HCEC 1CT (cell line): ENCODE measurements at regions not wholly inside any gene's neighbourhood (a gene's known extent, or its start where the extent isn't known, plus 50 kb on each side); places are given as distances from the start of the nearest gene placed in this dataset.
"Not testable (repeated sequence)": the region's sequence is repeated elsewhere in the genome, so short reads cannot be mapped to it uniquely, and the experiment has no call there.

Experiments used
- DNase-seq: peaks from one replicate; pipeline ENCODE4 v3.0.0-alpha.2; 2017

DNA sequence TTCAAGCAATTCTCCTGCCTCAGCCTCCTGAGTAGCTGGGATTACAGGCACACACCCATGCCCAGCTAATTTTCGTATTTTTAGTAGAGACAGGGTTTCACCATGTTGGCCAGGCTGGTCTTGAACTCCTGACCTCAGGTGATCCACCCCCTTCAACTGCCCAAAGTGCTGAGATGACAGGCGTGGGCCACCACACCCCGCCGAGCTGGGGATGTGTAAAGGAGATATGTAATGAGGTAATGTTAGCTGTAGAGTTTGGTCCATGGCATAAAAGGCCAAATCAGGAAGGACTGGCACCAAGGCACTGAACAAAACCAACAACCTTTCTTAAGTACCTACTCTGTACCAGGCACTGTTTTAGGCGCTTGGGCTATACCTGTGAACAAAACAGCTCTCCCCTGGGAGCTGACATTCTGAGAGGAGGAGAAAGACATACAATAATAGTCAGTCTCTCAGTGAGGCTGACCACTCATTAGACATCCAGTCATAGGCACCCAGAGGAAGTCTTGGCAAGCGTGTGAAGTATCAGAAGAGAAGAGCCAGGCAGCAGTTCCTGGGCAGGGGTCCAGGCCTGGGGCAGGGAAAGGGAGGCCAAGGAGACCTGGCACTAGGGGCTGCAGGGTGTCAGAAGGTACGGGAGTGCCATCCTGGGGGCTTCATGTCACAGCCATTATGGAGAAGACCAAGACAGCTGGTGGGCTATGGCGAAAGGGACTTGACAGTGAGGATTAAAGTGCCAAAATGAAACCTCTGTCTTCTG is 164.8 kb upstream of the DTNBP1 start:
- no peak for DNase-seq

DNA sequence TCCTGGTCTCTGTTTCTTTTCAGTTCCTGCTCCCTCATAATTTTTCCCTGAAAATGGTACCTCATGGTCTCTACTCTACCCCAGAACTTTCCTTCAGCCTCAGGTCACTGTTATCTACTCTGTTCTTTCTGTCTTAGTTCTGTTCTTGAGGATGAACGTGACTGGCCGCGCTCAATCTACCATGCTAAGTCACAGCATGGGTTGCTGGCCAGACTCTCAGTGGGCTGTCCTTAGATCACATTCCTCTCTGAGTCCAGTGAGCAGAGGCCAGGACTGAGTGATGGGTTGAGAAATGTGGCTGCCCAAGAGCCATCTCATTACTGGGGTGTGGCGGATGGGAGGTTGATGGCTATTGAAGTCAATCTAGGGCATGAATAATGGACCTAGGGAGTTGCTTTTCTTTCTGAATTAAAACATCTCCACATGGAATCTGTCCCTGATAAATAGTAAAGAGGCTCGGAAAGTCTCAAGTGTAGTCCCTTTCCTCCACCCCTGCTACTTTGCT is 164.0 kb upstream of the DTNBP1 start:
- no peak for DNase-seq

DNA sequence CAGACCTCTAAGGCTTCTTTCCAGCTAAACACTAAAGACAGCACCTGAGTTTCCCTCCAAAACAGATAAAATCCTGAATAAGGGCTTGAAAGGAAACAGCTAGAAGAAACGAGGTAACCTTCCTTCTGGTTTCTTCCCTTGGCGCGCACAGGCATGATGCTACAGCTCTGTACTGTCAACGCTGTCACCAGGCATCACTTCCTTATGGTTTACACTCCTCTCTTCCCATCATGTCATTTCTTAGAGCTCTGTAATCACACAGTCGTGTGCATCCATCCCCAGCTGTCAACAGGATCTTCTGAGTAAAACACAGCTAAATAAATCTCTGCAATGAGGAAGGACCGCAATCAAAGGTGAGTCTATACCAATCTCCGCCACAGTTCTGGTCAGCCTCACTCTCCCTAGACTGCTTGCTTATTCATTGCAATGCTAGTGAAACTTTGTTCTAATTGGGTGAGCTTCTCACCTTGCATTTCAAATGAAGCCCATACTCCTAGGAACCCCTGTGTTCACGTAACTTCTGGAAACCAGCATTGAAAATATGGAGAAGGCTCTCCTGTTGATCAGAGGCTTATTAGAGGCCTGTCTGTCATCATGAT is 162.6 kb upstream of the DTNBP1 start:
- DNase-seq: no peak

DNA sequence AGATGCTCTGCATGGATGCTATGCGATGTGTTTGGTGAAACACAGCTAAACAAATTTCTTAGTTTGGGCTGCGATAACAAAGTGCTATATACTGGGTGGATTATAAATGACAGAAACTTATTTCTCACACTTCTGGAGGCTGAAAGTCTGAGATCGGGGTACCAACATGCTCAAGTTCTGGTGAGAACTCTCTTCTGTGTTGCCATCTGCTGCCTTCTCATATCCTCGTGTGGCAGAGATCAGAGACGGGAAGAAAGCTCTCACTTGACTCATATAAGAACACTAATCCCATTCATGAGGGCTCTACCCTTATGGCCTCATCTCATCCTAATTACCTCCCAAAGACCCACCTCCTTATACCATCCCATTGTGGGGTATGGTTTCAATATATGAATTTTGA is 162.0 kb upstream of the DTNBP1 start:
- no peak for DNase-seq

DNA sequence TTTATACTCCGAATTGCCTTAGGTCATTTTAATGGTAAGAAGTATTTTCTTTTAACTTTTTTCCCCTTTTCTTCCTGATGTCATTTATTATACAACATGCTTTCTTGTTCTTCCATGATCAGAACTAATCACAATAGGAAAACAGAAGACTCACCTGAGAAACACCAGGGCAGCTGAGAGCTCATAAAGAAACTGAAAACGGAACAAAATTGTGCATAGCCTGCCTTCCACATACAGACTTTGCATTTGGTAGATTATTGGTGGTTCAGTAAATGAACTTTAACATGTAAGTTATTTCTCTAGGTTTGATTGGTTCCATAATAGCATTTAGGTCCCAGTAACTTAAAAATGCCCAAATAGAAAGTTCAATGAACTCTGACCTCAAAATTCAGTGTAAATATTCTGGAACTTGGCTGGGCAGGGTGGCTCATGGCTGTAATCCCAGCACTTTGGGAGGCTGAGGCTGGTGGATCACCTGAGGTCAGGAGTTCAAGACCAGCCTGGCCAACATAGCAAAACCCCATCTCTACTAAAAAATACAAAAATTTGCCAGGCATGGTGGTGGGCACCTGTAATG is 161.1 kb upstream of the DTNBP1 start:
- no peak for DNase-seq

DNA sequence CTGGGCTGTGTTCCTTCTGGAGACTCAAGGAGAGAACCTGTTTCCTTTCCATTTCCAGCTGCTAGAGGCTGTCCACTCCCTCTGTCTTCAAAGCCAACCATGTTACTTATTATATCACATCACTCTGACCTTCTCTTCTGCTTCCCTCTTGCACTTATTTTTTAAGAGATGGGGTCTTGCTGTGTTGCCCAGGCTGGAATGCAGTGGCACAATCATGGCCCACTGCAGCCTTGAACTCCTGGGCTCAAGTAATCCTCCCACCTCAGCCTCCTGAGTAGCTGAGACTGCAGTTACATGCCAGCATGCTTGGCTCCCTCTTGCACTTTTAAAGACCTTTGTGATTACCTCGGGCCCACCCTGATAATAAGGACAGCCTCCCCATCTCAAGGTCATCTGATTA is 160.0 kb upstream of the DTNBP1 start:
- no peak for DNase-seq

DNA sequence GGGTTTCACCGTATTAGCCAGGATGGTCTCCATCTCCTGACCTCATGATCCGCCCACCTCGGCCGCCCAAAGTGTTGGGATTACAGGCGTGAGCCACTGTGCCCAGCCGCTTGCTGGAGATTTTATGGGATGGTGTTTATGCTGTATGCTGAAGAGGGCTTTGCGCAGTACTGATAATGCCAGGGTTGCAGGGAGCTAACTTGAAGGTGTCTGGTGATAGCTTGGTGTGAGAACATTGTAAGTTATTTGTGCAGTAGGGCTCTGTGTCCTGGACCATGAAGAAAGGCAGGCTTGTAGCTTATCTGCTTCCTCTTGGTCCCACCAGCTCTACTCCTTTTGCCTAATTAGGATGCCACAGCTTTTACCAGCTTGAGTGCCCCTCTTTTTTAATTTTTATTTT is 157.0 kb upstream of the DTNBP1 start:
- DNase-seq: no peak

DNA sequence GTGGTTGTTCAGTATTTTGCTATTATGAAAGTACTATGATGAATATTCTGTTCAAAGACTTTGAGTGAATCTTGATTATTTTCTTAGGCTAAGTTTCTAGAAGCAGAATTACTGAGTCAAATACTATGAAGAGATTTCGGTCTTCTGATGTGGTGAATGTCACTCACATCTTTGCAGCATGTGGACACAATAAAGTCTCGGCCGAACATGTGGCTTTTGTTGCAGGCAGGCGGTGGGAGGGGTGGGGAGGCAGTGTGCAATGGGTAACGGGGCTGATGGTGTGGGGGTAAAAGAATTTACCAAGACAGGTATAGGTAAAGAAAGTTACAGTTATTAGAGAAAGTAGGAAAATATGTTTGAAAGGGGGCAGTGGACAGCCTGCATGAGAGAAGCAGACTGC is 156.4 kb upstream of the DTNBP1 start:
- DNase-seq: no peak

DNA sequence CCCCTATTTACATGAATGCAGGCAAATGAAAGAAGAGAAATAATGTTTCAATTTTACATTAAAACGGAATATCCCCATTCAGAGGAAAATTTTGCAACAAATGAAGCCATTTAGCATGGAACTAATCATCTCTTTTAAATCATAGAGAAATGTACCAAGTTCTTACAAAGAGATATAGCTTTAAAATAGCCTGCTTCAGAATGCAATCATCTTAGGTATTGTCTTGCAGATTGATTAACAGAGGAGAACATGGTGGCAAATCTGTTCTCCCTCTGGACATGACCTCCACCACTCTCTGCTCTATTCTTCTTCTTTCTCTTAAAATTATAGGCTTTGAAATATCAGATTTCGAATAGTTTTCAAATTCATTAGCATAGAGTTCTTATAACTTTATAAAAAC is 155.7 kb upstream of the DTNBP1 start:
- no peak for DNase-seq

DNA sequence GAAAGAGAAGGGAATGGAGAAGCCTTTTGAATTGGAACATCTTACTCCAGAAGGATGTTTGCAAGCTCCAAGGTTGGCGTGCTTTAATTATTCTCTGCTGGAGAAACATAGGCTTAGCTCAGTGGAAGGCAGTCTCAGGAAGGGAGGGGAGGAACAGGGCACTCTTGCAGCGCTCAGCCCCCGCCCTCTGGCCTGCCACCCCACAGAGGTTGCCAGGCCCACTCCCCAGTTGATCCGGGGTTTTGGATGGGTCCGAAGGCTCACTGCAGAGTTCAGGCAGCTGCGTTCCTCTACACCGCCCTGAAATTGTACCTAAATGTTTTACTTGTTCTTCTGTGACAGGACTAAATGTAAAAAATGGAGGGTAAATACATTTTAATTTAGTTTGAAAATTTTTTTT is 155.2 kb upstream of the DTNBP1 start:
- no peak for DNase-seq

DNA sequence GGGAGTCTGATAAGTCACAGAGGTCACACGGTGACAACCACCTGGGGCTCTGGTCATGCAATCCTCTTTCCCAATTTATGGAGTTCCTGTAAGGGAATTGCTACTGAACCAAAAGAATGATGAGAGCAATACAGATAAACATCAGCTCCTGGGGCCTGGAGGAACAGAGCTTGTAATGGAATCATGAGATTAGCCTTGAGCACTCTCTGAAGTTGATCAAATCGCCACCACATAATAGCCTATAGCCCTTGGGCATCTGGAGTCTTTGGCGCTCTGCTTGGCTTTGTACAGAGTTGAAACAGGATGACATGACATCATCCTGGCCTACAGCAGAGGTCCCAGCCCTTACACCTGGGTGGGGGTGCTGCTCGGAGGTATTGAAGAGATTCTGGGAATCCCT is 154.3 kb upstream of the DTNBP1 start:
- DNase-seq: no peak

DNA sequence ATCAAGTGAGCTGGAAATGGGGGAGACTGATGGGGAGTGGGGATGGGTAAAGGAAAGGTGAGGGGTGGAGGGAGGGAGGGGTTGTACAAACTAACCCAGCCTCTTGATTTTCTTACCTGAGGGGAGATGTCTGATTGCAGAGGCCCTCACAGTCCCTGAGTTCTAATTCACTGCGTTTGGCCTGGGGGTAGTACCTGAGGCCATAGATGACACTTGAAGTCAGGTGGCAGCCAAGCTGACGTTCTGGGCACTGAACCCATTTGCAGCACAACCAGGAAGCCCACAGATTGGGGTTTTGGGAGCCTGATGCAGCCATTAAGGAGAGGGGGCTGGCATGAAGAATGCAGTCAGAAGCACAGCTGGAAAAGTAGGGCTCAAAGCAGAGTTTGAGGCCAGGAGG is 153.8 kb upstream of the DTNBP1 start:
- DNase-seq: no peak

DNA sequence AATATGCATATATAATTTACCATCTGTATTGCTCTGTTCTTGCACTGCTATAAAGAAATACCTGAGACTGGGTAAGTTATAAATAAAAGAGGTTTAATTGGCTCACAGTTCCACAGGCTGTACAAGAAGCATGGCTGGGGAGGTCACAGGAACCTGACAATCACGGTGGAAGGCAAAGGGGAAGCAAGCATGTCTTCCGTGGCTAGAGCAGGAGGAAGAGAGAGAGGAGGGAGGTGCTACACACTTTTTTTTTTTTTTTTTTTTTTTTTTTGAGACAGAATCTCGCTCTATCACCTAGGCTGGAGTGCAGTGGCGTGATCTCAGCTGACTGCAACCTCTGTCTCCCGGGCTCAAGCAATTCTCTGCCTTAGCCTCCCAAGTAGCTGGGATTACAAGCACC is 150.9 kb upstream of the DTNBP1 start:
- not testable (repeated sequence) for DNase-seq

DNA sequence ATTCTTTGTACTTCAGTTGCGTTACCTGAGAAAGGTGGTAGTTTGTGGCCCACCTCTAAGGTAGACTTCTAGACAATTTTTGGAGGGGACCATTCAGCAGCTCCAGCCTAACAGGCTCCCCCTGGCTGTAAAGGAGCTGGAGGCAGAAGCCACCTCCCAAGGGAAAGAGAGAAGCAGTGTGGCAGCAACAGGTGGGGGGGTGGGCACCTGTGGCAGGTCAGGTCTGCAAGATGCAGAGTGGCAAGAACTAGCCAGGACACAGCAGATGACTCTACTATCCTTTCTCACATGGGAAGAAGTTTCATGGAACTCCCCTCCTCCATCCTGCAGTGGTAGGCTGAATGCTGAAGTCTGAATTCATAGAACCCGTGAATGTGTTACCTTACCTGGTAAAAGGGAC is 148.3 kb upstream of the DTNBP1 start:
- DNase-seq: no peak

DNA sequence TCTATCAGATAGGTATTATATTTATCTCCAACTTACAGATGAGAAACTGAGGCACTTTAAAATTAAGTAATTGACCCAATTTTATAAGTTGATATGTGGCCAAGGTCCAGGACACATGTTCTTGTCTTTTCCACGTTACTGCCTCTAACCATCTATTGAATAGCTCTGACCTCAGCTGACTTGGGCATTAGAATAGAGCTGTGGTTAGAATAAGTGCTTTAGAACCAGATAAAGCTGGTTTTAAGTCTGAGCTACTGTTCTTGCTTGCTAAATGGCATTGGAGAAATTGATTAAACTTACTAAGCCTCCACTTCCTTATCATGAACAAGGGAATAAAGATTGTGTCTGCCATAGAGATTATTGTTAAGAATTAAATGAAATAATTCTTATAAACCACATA is 147.8 kb upstream of the DTNBP1 start:
- no peak for DNase-seq

DNA sequence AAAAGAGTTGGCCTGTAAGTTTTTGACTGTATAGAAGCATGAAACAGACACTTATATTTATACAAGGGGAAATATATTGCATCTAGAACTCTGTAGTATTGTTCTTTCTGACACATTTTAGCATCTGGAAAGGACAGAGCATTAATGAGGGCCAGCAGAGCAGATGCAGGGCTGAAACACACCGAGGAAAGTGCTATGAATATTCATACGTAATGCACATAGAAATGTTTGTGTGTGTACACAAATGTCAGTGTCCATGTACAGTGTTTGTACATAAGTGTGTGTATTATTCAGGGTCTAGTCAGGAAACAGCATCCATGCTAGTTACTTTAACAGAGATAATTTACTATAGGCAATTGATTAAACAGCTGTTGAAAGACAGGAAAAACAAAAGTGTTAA is 146.5 kb upstream of the DTNBP1 start:
- no peak for DNase-seq

DNA sequence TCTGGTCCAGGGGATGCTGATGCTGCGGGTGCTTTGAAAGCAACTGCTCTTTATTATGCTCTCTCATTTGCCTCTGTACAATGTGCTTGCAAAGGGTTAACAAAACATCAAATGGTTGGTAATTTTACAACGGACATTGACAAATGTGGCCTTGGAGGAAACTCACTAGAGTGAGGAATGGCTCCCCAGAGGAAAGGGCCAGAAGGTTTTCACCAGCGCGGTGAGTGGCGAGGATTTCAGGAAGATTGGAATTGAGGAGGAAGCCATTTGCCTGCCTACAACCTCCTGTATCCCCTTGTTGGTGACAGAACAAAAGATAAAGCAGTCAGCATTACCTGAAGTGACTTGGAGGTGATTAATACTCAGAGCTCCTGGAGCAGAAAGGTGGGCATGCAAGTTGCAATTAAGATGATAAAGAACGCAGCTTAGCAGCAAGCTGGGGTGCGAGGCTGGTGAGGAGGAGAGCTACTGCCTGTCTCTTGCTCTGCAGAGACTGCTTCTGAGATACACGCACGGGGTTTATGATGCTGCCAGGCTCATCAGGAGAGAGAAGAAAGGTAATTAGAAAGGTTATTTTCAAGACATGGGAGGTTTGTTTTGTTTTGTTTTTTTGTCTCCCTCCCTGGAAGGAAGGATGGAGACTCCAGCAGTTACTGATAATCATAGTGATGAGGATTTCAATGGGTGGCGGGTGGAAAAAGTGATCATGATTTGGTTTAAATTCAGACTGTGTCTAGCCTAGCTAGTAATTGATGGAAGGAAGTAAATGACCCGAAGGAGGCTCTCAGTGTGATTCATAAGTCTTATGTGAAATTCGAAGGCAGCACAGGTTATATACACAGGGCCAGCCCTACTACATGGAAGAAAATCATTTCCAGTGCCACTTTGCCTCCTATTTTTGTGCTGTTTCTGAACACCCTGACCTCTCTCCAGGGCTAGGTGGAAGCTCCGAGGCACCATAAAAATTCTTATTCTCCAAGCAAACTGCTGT is 141.6 kb upstream of the DTNBP1 start:
- DNase-seq: no peak

DNA sequence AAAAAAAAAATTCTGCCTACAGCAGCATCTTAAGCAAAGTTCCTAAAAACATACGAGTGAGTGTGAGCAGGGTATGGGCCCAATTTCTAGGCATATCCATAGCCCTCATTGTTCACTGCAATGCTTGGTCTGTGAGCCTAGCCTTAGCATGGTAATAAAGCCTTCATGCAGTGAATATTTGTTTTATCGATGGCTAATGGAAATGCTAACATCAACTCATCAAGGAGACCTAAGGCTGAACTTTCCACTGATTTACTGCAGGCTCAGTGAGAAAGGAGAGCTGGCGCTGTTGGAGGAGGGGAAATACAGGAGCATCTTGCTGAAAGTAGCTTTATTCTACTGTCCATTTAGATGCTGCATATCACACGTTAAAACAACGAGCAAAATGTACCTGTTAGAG is 139.6 kb upstream of the DTNBP1 start:
- no peak for DNase-seq

DNA sequence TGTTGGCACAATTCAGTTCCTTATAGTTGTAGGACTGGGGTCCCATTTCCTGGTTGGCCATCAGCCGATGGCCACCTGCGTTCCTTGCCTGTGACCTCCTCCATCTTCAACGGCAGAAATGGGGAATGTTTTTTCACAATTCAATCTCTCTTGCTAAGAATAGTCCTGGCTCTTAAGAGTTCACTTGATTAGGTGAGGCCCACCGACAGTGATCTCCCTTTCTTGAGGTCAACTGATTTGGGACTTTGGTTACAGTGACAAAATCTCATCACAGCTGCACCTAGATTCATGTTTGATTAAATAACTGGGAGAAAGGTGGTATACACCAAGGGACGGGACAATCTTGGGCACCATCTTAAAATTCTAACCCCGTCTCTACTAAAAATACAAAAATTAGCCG is 139.1 kb upstream of the DTNBP1 start:
- DNase-seq: no peak

DNA sequence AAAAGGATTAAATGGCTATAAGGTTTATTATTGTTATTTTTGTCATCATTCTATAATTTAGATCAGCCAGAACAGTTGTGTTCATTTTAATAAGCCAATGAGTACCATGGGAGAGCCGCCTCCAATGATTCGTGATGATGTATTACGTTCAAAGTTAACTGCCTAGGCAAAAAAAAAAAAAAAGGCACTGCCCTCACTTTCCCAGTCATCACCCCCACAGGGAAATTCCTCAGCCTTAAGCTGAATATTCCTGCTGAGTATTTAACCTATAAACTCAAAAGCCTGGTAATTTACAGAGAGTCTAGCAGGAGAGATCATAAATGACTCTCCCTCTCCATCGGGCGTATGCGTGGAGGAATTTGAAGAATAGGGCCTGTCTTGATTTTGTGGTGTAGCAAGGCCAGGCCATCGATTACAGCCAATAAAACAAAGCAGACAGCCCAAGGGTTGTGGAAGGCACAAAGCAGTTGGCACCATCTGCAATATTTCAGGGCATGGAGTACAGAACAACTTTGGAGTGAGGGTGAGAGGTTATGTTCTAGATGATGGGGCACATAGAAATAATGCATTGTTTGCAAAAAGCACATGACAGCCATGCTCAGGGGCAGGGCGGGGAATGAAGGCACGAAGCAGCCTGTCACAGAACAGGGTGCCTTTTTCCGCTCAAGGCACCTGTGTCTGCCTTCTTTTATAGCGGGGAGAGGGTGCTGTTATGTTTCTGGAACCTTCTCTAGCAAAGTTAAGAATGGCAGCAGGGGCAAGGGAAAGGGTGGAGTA is 138.2 kb upstream of the DTNBP1 start:
- no peak for DNase-seq

DNA sequence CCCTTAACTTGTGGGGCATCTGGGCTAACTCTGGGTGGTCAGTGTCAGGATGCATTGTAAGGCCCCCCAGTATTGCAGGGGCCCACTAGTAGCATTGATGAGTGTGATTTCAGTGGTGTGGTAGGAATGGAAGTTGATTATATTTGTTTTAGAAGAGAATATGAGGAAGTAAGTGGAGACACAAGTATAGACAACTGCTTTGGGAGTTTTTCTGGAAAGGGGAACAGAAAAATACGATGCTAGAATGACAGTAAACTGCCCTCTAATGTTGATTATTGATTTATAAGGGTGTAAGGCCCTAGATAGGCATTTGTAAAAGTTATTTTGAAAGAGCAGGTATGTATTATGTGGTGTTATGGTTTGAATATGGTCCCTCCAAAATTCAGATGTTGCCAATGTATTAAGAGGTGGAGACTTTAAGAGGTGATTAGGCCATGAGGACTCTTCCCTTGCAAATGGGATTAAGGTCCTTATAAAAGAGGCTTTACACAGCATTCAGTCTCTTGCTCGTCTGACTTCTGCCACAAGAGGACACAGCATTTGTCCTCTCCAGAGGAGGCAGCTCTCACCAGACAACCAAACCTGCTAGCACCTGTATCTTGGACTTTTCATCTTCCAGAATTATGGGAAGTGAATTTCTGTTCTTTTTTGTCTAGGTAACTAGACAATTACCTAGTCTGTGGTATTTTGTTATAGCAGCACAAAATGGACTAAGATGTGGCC is 135.9 kb upstream of the DTNBP1 start:
- DNase-seq: no peak

DNA sequence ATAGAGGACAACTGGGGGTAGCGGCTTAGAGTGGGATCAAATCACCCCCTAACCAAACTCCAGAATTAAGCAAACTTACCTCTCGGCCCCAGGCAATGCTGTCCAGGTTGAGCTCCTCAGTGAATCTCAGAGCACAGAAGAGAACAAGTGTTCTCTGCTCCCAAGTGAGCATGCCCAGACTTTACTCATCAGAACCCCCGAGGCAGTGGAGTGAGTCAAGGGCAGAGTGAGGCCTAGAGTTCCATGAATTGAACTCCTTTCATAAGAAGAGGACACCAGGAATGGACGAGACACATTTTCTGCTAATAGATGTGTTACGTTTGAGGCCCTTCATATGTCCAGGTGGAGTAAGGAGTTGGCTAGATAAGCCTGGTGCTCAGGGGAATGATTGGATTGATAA is 134.0 kb upstream of the DTNBP1 start:
- no peak for DNase-seq
